HG02759 (cell line): ENCODE measurements at regions not wholly inside any gene's neighbourhood (a gene's known extent, or its start where the extent isn't known, plus 50 kb on each side); places are given as distances from the start of the nearest gene placed in this dataset.

Experiments
- ATAC-seq: cut with Tn5 transposase; IDR thresholded peaks from one replicate; pipeline ENCODE4 v1.9.1; 2021; ENCODE audit warnings: mild to moderate bottlenecking, moderate library complexity; ENCODE audit not compliant: unreplicated experiment

GRCh38 chr6:140321891-140322290 is 947.4 kb upstream of the CITED2 start:
- no peak for ATAC-seq

GRCh38 chr6:140320081-140321080 is 945.9 kb upstream of the CITED2 start:
- no peak for ATAC-seq

- ATAC-seq = no peak
Measured at GRCh38 chr6:140319209-140319608, 944.8 kb upstream of the CITED2 start.

GRCh38 chr6:140318408-140318807 is 944.0 kb upstream of the CITED2 start:
- ATAC-seq = no peak

- ATAC-seq = no peak
Measured at GRCh38 chr6:140317950-140318349, 943.5 kb upstream of the CITED2 start.

- no peak for ATAC-seq
Measured at GRCh38 chr6:140316966-140317365, 942.5 kb upstream of the CITED2 start.

- ATAC-seq = no peak
Measured at GRCh38 chr6:140314682-140315081, 940.2 kb upstream of the CITED2 start.

- no peak for ATAC-seq
Measured at GRCh38 chr6:140311146-140311545, 936.7 kb upstream of the CITED2 start.

GRCh38 chr6:140303218-140303949 is 928.9 kb upstream of the CITED2 start:
- ATAC-seq = no peak

- ATAC-seq = no peak
Measured at GRCh38 chr6:140300331-140300730, 925.9 kb upstream of the CITED2 start.

GRCh38 chr6:140289186-140289585 is 914.7 kb upstream of the CITED2 start:
- no peak for ATAC-seq

GRCh38 chr6:140285998-140286690 is 911.7 kb upstream of the CITED2 start:
- no peak for ATAC-seq

GRCh38 chr6:140285471-140285870 is 911.0 kb upstream of the CITED2 start:
- no peak for ATAC-seq

GRCh38 chr6:140284871-140285270 is 910.4 kb upstream of the CITED2 start:
- no peak for ATAC-seq

- no peak for ATAC-seq
Measured at GRCh38 chr6:140283197-140283596, 908.7 kb upstream of the CITED2 start.

GRCh38 chr6:140281767-140282166 is 907.3 kb upstream of the CITED2 start:
- ATAC-seq = no peak

GRCh38 chr6:140281236-140281635 is 906.8 kb upstream of the CITED2 start:
- ATAC-seq = no peak

GRCh38 chr6:140276719-140277118 is 902.3 kb upstream of the CITED2 start:
- no peak for ATAC-seq

GRCh38 chr6:140276133-140276532 is 901.7 kb upstream of the CITED2 start:
- ATAC-seq = no peak

- no peak for ATAC-seq
Measured at GRCh38 chr6:140275725-140276124, 901.3 kb upstream of the CITED2 start.

GRCh38 chr6:140274548-140274947 is 900.1 kb upstream of the CITED2 start:
- ATAC-seq = no peak
